ENCODE measurements at regions not wholly inside any gene's neighbourhood (a gene's known extent, or its start where the extent isn't known, plus 50 kb on each side); places are given as distances from the start of the nearest gene placed in this dataset.

DNA sequence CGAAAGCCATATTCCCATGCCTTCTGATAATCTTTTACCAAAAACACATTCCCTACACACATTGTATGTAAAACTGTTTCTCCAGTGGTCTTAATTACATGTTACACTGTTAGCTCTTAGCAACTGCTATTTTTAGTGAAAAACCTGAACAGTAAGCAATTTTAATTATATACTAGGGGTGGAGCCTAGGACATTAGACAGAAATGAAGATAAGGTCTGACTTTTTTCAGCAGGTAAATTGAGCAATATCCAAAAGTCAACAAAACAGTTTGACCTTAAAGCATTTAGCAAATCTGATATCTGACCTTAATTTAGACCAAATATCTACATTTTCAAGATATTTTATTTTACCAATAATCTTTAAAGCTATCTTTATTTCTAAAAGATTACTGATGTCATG is 60.2 kb downstream of the PDE6H start:
- H4K20me1 ChIP-seq (ENCODE audit: control insufficient read depth, insufficient read depth, low read length, poor library complexity, severe bottlenecking), result no peaks in the 10 kb centered on the region
- no peak for TF ChIP-seq CTCF (IDR thresholded peaks at IDR 0.05)
- no peak for TF ChIP-seq EZH2 (IDR thresholded peaks at IDR 0.05; ENCODE audit: borderline replicate concordance, insufficient read depth, low read depth, low read length, poor library complexity, severe bottlenecking)
- H3K4me3 Mint-ChIP-seq, result no peak overlapping the region
- intact Hi-C loops (cut with micrococcal nuclease), result no loop called here
- no peaks in the 10 kb centered on the region for H3K79me2 ChIP-seq (ENCODE audit: control insufficient read depth, insufficient read depth, low read length)
- no peak overlapping the region for H3K27ac ChIP-seq (ENCODE audit: low read length in 2 of 2)
- H3K9me3 ChIP-seq (ENCODE audit: control extremely low read depth in 1 of 3, control insufficient read depth in 2 of 3, insufficient read depth in 1 of 3, low read length in 2 of 3), result peaks cover 0 to 6% (median 2%) of the 10 kb centered on the region in 3 donors
- peaks cover 0 to 8% (median 4%) of the 10 kb centered on the region in 4 experiments for H3K27me3 ChIP-seq (replicated peaks in 1 of 4; ENCODE audit: control extremely low read depth in 1 of 4, control insufficient read depth in 3 of 4, insufficient read depth in 4 of 4, low read length in 3 of 4)
- no peak for ATAC-seq (ENCODE audit: low read depth)
- peaks cover 4% of the 10 kb centered on the region for H3K9me3 Mint-ChIP-seq (ENCODE audit: insufficient read depth)
- DNase-seq, result no peak
- no peak overlapping the region for H2AFZ ChIP-seq (ENCODE audit: insufficient read depth, low read depth, low read length, poor library complexity, severe bottlenecking)
- no peaks in the 10 kb centered on the region for H3K4me1 ChIP-seq (ENCODE audit: control insufficient read depth in 2 of 2, insufficient read depth in 2 of 2, low read length in 2 of 2)
- ChIA-PET CTCF (no interaction called here), POLR2A (no interaction called here)
- no peak overlapping the region for H3K4me3 ChIP-seq (ENCODE audit: control extremely low read depth in 1 of 5, extremely low read depth in 1 of 5, insufficient read depth in 1 of 5, low read depth in 2 of 5, low read length in 4 of 5)
- no peaks in the 10 kb centered on the region for H3K36me3 ChIP-seq (replicated peaks in 1 of 2; ENCODE audit: control extremely low read depth in 1 of 2, control insufficient read depth in 1 of 2, extremely low read depth in 1 of 2, insufficient read depth in 2 of 2, low read length in 1 of 2)
- H3K27me3 Mint-ChIP-seq, result peaks cover 40% of the 10 kb centered on the region
- no CpG with 5 or more reads among the region's 1 CpG for WGBS (ENCODE audit: insufficient coverage)
- H3K4me2 ChIP-seq (replicated peaks; ENCODE audit: low read depth, low read length, poor library complexity, severe bottlenecking), result no peak overlapping the region
- H3K27ac Mint-ChIP-seq, result no peak overlapping the region
- H3K4me1 Mint-ChIP-seq, result no peaks in the 10 kb centered on the region
- H3K9ac ChIP-seq (ENCODE audit: low read length), result no peak overlapping the region

DNA sequence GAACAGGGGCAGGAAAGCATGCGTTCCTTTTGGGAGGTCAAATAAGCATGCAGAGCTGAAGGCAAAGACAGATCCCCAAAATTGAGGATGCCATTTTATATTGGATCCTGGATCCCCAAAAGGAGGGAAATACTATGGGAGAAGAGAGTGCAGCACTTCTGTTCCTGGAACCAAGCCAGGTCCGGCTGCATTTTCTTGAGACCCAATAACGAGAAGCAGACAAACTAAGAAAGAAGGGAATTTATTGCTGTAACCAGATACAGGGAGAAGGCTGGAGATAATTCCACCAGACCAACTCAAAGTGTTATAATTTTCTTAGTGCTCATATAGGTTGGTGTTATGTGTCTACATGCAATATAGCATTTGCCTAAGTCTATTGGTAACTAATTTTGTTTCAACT is 60.8 kb downstream of the PDE6H start:
- Mint-ChIP-seq H3K27ac (no peak overlapping the region), H3K9me3 (ENCODE audit: insufficient read depth) (peaks cover 4% of the 10 kb centered on the region), H3K4me3 (no peak overlapping the region), H3K27me3 (peaks cover 34% of the 10 kb centered on the region), H3K4me1 (no peaks in the 10 kb centered on the region)
- DNase-seq (no peak), ATAC-seq (ENCODE audit: low read depth) (no peak)
- H3K79me2 ChIP-seq (ENCODE audit: control insufficient read depth, insufficient read depth, low read length), result no peaks in the 10 kb centered on the region
- H3K27ac ChIP-seq (ENCODE audit: low read length in 2 of 2), result no peak overlapping the region
- H2AFZ ChIP-seq (ENCODE audit: insufficient read depth, low read depth, low read length, poor library complexity, severe bottlenecking), result no peak overlapping the region
- no peaks in the 10 kb centered on the region for H3K4me1 ChIP-seq (ENCODE audit: control insufficient read depth in 2 of 2, insufficient read depth in 2 of 2, low read length in 2 of 2)
- peaks cover 0 to 8% (median 4%) of the 10 kb centered on the region in 4 experiments for H3K27me3 ChIP-seq (replicated peaks in 1 of 4; ENCODE audit: control extremely low read depth in 1 of 4, control insufficient read depth in 3 of 4, insufficient read depth in 4 of 4, low read length in 3 of 4)
- ChIA-PET POLR2A (no interaction called here), CTCF (no interaction called here)
- H3K36me3 ChIP-seq (replicated peaks in 1 of 2; ENCODE audit: control extremely low read depth in 1 of 2, control insufficient read depth in 1 of 2, extremely low read depth in 1 of 2, insufficient read depth in 2 of 2, low read length in 1 of 2), result no peaks in the 10 kb centered on the region
- peaks cover 0 to 5% (median under 1%) of the 10 kb centered on the region in 3 donors for H3K9me3 ChIP-seq (ENCODE audit: control extremely low read depth in 1 of 3, control insufficient read depth in 2 of 3, insufficient read depth in 1 of 3, low read length in 2 of 3)
- 87% methylated on average over 3 of the region's 3 CpGs for WGBS (ENCODE audit: insufficient coverage)
- TF ChIP-seq EZH2 (IDR thresholded peaks at IDR 0.05; ENCODE audit: borderline replicate concordance, insufficient read depth, low read depth, low read length, poor library complexity, severe bottlenecking), result no peak
- no peak for TF ChIP-seq CTCF (IDR thresholded peaks at IDR 0.05)
- H3K4me3 ChIP-seq (ENCODE audit: control extremely low read depth in 1 of 5, extremely low read depth in 1 of 5, insufficient read depth in 1 of 5, low read depth in 2 of 5, low read length in 4 of 5), result no peak overlapping the region
- H4K20me1 ChIP-seq (ENCODE audit: control insufficient read depth, insufficient read depth, low read length, poor library complexity, severe bottlenecking), result no peaks in the 10 kb centered on the region
- H3K9ac ChIP-seq (ENCODE audit: low read length), result no peak overlapping the region
- intact Hi-C loops (cut with micrococcal nuclease), result no loop called here
- H3K4me2 ChIP-seq (replicated peaks; ENCODE audit: low read depth, low read length, poor library complexity, severe bottlenecking), result no peak overlapping the region
